ENCODE measurements at regions not wholly inside any gene's neighbourhood (a gene's known extent, or its start where the extent isn't known, plus 50 kb on each side); places are given as distances from the start of the nearest gene placed in this dataset.
"Not testable (repeated sequence)": the region's sequence is repeated elsewhere in the genome, so short reads cannot be mapped to it uniquely, and the experiment has no call there.

GRCh38 chr10:36496758-36497157 lies 628.6 kb upstream of the ANKRD30A start:
- DNase-seq (ENCODE audit: low read depth), result no peak

- no peak for DNase-seq (ENCODE audit: low read depth)
These were observed 631.0 kb upstream of the ANKRD30A start for GRCh38 chr10:36494371-36494770.

GRCh38 chr10:36493516-36493880 lies 631.9 kb upstream of the ANKRD30A start:
- DNase-seq (ENCODE audit: low read depth), result no peak

GRCh38 chr10:36492590-36493515 lies 632.5 kb upstream of the ANKRD30A start:
- DNase-seq (ENCODE audit: low read depth), result no peak

- no peak for DNase-seq (ENCODE audit: low read depth)
These were observed 633.5 kb upstream of the ANKRD30A start for GRCh38 chr10:36491926-36492325.

- DNase-seq (ENCODE audit: low read depth), result no peak
These were observed 635.7 kb upstream of the ANKRD30A start for GRCh38 chr10:36489611-36490228.

GRCh38 chr10:36489181-36489580 lies 636.2 kb upstream of the ANKRD30A start:
- DNase-seq (ENCODE audit: low read depth), result no peak

GRCh38 chr10:36488579-36488978 lies 636.8 kb upstream of the ANKRD30A start:
- DNase-seq (ENCODE audit: low read depth), result no peak

- no peak for DNase-seq (ENCODE audit: low read depth)
These were observed 646.3 kb upstream of the ANKRD30A start for GRCh38 chr10:36479073-36479472.

- DNase-seq (ENCODE audit: low read depth), result no peak
These were observed 649.0 kb upstream of the ANKRD30A start for GRCh38 chr10:36476399-36476798.

GRCh38 chr10:36475746-36476145 lies 649.7 kb upstream of the ANKRD30A start:
- DNase-seq (ENCODE audit: low read depth), result no peak

- DNase-seq (ENCODE audit: low read depth), result no peak
These were observed 650.9 kb upstream of the ANKRD30A start for GRCh38 chr10:36474456-36474855.

- DNase-seq (ENCODE audit: low read depth), result no peak
These were observed 652.3 kb upstream of the ANKRD30A start for GRCh38 chr10:36473122-36473521.

- no peak for DNase-seq (ENCODE audit: low read depth)
These were observed 655.8 kb upstream of the ANKRD30A start for GRCh38 chr10:36469585-36469984.

- no peak for DNase-seq (ENCODE audit: low read depth)
These were observed 656.8 kb upstream of the ANKRD30A start for GRCh38 chr10:36468620-36469019.

GRCh38 chr10:36465604-36466379 lies 659.6 kb upstream of the ANKRD30A start:
- no peak for DNase-seq (ENCODE audit: low read depth)

- no peak for DNase-seq (ENCODE audit: low read depth)
These were observed 661.1 kb upstream of the ANKRD30A start for GRCh38 chr10:36464291-36464690.

- no peak for DNase-seq (ENCODE audit: low read depth)
These were observed 662.0 kb upstream of the ANKRD30A start for GRCh38 chr10:36463390-36463789.

- no peak for DNase-seq (ENCODE audit: low read depth)
These were observed 663.2 kb upstream of the ANKRD30A start for GRCh38 chr10:36462194-36462593.

GRCh38 chr10:36458437-36458836 lies 667.0 kb upstream of the ANKRD30A start:
- DNase-seq (ENCODE audit: low read depth), result not testable (repeated sequence)

GRCh38 chr10:36457751-36458150 lies 667.6 kb upstream of the ANKRD30A start:
- peak; percentile 40 for DNase-seq (ENCODE audit: low read depth)

GRCh38 chr10:36455526-36456133 lies 669.8 kb upstream of the ANKRD30A start:
- DNase-seq (ENCODE audit: low read depth), result no peak
